ENCODE measurements at regions not wholly inside any gene's neighbourhood (a gene's known extent, or its start where the extent isn't known, plus 50 kb on each side); places are given as distances from the start of the nearest gene placed in this dataset.
"Not testable (repeated sequence)": the region's sequence is repeated elsewhere in the genome, so short reads cannot be mapped to it uniquely, and the experiment has no call there.

GRCh38 chr5:166178411-166179080 is 2112.9 kb upstream of the WWC1 start:
- DNase-seq, result no peak

GRCh38 chr5:166185185-166185584 is 2106.3 kb upstream of the WWC1 start:
- no peak for DNase-seq

- DNase-seq, result peak; percentile 18
Measured at GRCh38 chr5:166188501-166189325, 2102.7 kb upstream of the WWC1 start.

- DNase-seq, result no peak
Measured at GRCh38 chr5:166192696-166193095, 2098.7 kb upstream of the WWC1 start.

- no peak for DNase-seq
Measured at GRCh38 chr5:166195981-166196380, 2095.5 kb upstream of the WWC1 start.

- DNase-seq, result no peak
Measured at GRCh38 chr5:166200532-166200931, 2090.9 kb upstream of the WWC1 start.

- no peak for DNase-seq
Measured at GRCh38 chr5:166211640-166212039, 2079.8 kb upstream of the WWC1 start.

GRCh38 chr5:166236327-166236726 is 2055.1 kb upstream of the WWC1 start:
- no peak for DNase-seq

- DNase-seq, result no peak
Measured at GRCh38 chr5:166240705-166241104, 2050.7 kb upstream of the WWC1 start.

- DNase-seq, result no peak
Measured at GRCh38 chr5:166245556-166245955, 2045.9 kb upstream of the WWC1 start.

- DNase-seq, result no peak
Measured at GRCh38 chr5:166251786-166252185, 2039.7 kb upstream of the WWC1 start.

- no peak for DNase-seq
Measured at GRCh38 chr5:166257661-166258060, 2033.8 kb upstream of the WWC1 start.

- no peak for DNase-seq
Measured at GRCh38 chr5:166262395-166262794, 2029.0 kb upstream of the WWC1 start.

GRCh38 chr5:166267907-166268306 is 2023.5 kb upstream of the WWC1 start:
- DNase-seq, result no peak

- DNase-seq, result no peak
Measured at GRCh38 chr5:166270712-166271111, 2020.7 kb upstream of the WWC1 start.

- no peak for DNase-seq
Measured at GRCh38 chr5:166276006-166276405, 2015.4 kb upstream of the WWC1 start.

- DNase-seq, result no peak
Measured at GRCh38 chr5:166279828-166280227, 2011.6 kb upstream of the WWC1 start.

GRCh38 chr5:166281433-166281832 is 2010.0 kb upstream of the WWC1 start:
- DNase-seq, result peak; percentile 23

- no peak for DNase-seq
Measured at GRCh38 chr5:166282939-166283338, 2008.5 kb upstream of the WWC1 start.

GRCh38 chr5:166285361-166285760 is 2006.1 kb upstream of the WWC1 start:
- no peak for DNase-seq

GRCh38 chr5:166286832-166287231 is 2004.6 kb upstream of the WWC1 start:
- no peak for DNase-seq

- no peak for DNase-seq
Measured at GRCh38 chr5:166287866-166288265, 2003.6 kb upstream of the WWC1 start.

GRCh38 chr5:166291800-166292199 is 1999.6 kb upstream of the WWC1 start:
- DNase-seq, result not testable (repeated sequence)

GRCh38 chr5:166293892-166294291 is 1997.6 kb upstream of the WWC1 start:
- peak; percentile 75 for DNase-seq
